Activated T-helper 1 cell treated with anti-CD3 and anti-CD28 coated beads, Interleukin-12 subunit alpha, Interleukin-12 subunit beta, Interleukin-2, Interleukin-4 antibody, amounts not matched to agents 30 ng/mL and 10 ng/mL and 1 ng/mL, durations not matched to agents 14 hours and 24 hours and 36 hours (primary cell): ENCODE measurements at regions not wholly inside any gene's neighbourhood (a gene's known extent, or its start where the extent isn't known, plus 50 kb on each side); places are given as distances from the start of the nearest gene placed in this dataset.

Source experiments
- DNase-seq: peaks from one replicate; pipeline ENCODE4 v3.0.0; 2021; ENCODE audit warnings: low spot score
- H3K27ac Mint-ChIP-seq: one replicate; pipeline ENCODE4 v1.8.0; 2021; ENCODE audit warnings: mild to moderate bottlenecking, mixed read lengths
- H3K27me3 Mint-ChIP-seq: one replicate; pipeline ENCODE4 v1.8.0; 2022; ENCODE audit warnings: mild to moderate bottlenecking, moderate library complexity, mixed read lengths; ENCODE audit not compliant: insufficient read depth
- H3K36me3 Mint-ChIP-seq: one replicate; pipeline ENCODE4 v1.8.0; 2021; ENCODE audit warnings: low read depth, mixed read lengths
- H3K4me1 Mint-ChIP-seq: one replicate; pipeline ENCODE4 v1.8.0; 2021; ENCODE audit warnings: low read depth, mixed read lengths
- H3K4me3 Mint-ChIP-seq: one replicate; pipeline ENCODE4 v1.8.0; 2021; ENCODE audit warnings: mild to moderate bottlenecking, moderate library complexity, mixed read lengths
- H3K9me3 Mint-ChIP-seq: one replicate; pipeline ENCODE4 v1.8.0; 2021; ENCODE audit warnings: mixed read lengths
- intact Hi-C: fragments of 100-400 bp; cut with micrococcal nuclease; formaldehyde crosslinking; loops from one replicate; pipeline ENCODE4 v1.15.1; 2024

DNA sequence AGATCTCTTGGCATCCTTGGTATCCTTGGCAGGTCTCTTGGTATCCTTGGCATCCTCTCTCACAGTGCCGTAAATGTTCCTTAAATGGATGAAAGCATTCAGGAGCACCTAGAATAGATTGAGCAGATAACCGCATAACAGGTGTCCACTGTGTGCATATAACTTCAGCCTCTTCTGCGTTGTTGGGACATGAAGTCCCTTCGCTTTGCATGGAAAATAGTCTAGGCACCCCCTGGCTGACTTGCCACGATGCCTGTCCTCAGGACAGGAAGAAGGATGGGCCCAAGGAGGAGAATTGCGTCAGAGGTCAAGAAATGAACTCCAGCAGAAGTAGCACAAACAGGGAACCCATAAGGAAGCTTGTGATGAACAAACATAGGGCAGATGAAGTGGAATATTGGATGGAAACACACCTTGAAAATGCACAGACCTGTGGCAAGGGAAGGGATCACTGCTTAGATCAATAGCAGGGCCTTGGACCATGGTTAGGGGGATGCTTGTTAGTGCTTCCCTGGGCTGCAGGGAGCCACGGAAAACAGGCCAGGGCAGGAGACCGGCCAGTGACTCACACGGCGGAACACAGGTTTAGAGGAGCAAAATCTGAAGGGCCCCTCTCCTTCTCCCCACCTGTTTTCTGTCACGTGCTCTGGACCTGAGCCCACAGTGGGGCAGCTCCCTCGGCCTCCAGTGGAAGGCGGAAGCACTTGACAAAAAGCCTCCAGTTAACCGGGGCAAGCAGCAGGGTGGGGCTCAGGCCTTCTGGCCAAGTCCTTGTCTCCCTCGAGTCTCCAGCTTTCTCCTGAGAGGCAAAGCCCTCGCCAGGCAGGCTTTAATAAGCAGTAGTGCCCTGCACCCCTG lies 99.2 kb upstream of the ASAP2 start:
- H3K9me3 Mint-ChIP-seq: no peaks in the 10 kb centered on the region
- H3K4me1 Mint-ChIP-seq: no peaks in the 10 kb centered on the region

DNA sequence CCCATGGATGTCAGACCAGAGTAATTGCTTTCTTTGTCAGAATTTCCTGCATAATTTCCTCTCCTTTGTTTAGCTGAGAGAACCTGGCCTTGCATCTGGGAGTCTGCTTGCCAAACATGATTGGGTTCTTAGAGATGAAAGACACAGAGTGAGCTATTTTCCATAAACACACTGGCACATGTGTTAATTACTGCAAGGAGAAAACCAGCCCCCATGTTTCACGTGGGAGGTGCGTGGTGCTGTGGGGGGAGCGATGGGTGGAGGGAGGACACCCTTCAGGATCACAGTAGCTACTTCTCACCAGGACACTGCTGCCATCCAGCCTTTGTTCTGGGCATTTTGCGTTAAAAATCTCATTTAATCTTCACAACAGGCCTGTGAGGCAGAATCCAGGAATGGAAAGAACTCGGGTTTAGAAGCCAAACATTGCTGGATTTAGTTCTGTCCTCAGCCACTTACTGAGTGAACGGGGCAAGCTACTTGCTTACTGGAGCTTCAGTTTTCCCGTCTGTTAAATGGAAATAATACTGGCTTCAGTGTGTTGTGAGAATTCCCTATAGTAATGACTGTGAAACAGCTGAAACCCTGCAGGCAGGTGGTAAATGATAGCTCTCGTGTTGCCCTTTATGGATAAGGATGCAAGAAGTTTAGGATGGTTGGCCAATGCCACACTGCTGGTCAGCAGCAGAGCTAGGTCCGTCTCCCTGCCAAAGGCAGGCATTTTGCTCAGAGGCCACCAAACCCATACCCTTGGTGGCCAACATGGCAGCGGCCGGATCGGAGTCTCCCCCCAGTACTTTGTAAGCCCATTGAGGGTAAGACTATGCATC lies 100.1 kb upstream of the ASAP2 start:
- Mint-ChIP-seq H3K9me3 (no peaks in the 10 kb centered on the region), H3K36me3 (no peaks in the 10 kb centered on the region), H3K4me1 (no peaks in the 10 kb centered on the region), H3K4me3 (no peak overlapping the region), H3K27me3 (peaks cover 4% of the 10 kb centered on the region), H3K27ac (no peak overlapping the region)
- intact Hi-C loops: no loop called here
- DNase-seq: no peak

More for the DNA sequence above, 99.2 kb upstream of the ASAP2 start:
- H3K36me3 Mint-ChIP-seq: no peaks in the 10 kb centered on the region
- no peak for DNase-seq
- peaks cover 4% of the 10 kb centered on the region for H3K27me3 Mint-ChIP-seq
- H3K4me3 Mint-ChIP-seq: no peak overlapping the region
- intact Hi-C loops: no loop called here
- no peak overlapping the region for H3K27ac Mint-ChIP-seq

DNA sequence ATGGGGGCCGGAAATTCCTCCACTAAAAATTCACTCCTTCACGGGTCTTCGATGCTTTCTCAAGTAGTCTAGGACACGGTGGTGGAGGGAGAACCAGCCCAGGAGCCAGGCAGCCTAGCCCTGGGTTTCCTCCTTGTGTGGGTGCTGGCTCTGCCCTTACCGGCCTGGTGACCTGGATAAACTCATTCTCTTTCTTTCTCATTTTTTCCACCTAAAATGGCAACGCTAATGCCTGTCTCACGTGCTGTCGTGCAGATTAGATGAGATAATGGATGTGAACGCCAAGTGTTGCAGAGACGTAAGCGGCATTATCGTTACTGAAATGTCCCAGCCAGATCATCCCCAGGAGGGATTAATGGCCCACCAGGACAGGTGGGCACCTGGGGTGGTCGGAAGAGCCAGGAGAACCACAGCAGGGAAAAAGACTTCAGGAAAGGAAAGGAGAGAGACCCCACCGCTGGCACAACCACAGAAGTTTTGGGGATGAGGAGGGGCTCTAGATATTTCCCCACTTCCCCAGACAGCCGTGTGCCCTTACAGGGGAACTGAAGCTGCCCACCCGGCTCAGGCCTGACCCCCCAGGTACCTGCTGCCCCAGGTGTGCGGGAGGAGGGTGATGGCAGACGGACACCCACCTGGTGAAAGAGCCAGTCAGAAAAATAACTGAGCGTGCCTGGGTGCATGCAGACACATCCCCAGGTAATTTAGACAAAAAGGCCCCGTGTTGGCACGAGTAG lies 100.8 kb upstream of the ASAP2 start:
- no peaks in the 10 kb centered on the region for H3K4me1 Mint-ChIP-seq
- no peaks in the 10 kb centered on the region for H3K9me3 Mint-ChIP-seq
- no peak overlapping the region for H3K27ac Mint-ChIP-seq
- intact Hi-C loops: no loop called here
- no peak overlapping the region for H3K4me3 Mint-ChIP-seq
- H3K27me3 Mint-ChIP-seq: peaks cover 5% of the 10 kb centered on the region
- no peak for DNase-seq
- no peaks in the 10 kb centered on the region for H3K36me3 Mint-ChIP-seq

DNA sequence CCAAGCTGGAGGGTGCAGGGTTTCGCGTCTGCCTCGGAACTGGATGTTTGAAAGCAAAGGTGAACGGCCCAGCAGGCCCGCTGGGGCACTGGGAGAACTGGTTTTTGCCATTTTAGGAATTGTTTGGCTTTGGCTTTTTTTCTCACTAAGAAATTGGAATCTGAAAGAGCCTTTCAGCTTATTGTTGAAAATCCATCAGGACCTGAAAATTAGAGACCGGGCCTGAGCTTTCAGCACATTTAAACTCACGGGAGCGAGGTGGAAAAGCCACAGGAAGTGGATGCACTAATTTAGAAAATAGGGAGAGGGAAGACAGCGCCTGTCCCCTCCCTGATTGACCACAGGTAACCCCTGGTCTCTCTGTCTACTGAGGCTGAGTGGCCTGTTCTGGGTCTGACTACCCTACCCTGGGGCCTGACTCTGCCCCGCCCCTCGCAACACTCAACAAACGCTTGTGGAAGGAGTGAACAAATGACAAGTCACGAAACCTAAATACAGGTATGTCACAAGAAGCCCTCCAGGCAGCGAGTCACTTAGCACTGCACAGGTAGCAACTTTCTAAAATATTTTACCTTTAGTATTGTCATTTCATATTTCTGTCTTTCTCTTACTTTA lies 100.3 kb upstream of the MBOAT2 start:
- Mint-ChIP-seq H3K4me1 (peaks cover 9% of the 10 kb centered on the region), H3K27ac (no peak overlapping the region), H3K27me3 (peaks cover 10% of the 10 kb centered on the region), H3K4me3 (no peak overlapping the region), H3K9me3 (no peaks in the 10 kb centered on the region), H3K36me3 (no peaks in the 10 kb centered on the region)
- no peak for DNase-seq
- intact Hi-C loops: no loop called here

DNA sequence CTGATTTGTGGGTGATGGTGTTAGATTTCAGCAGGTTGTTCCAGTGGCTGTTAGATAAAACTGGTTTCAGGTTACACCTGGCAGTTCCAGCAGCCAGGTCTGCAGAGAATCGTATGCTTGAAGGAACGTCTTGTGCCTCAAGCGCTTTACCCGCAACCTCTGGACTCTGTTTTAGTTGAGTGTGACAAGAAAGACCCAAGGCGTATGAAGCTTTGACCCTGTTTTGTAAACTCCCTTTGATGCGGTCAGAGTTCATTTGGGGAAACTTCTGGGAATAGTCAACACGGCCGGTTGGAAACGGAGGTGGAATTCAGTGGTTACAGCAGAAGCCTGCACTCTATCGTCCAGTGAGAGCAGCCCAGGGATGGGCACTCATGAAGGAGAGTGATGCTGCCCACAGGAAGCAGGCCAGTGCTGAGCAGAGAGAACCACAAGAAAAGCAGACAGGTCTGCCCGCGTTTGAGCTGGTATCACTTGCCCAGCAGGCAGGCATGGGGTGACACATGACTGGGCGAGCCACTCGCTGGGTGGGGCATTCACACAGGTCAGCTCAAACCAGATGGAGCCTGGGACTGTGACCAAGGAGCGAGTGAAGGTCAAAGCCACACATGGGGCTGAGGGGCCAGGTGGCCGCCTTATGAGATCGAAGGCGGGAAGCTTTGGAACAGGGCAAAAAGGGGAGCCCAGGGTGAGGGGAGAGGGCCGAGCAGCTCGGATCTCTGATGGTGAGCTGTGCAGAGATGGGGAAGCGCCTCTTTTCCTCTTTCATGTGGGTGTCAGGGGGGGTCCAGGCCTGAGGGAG lies 99.6 kb upstream of the MBOAT2 start:
- H3K36me3 Mint-ChIP-seq: no peaks in the 10 kb centered on the region
- peaks cover 10% of the 10 kb centered on the region for H3K4me1 Mint-ChIP-seq
- no peak for DNase-seq
- H3K27me3 Mint-ChIP-seq: peaks cover 10% of the 10 kb centered on the region
- intact Hi-C loops: no loop called here
- H3K9me3 Mint-ChIP-seq: no peaks in the 10 kb centered on the region
- no peak overlapping the region for H3K4me3 Mint-ChIP-seq
- no peak overlapping the region for H3K27ac Mint-ChIP-seq

DNA sequence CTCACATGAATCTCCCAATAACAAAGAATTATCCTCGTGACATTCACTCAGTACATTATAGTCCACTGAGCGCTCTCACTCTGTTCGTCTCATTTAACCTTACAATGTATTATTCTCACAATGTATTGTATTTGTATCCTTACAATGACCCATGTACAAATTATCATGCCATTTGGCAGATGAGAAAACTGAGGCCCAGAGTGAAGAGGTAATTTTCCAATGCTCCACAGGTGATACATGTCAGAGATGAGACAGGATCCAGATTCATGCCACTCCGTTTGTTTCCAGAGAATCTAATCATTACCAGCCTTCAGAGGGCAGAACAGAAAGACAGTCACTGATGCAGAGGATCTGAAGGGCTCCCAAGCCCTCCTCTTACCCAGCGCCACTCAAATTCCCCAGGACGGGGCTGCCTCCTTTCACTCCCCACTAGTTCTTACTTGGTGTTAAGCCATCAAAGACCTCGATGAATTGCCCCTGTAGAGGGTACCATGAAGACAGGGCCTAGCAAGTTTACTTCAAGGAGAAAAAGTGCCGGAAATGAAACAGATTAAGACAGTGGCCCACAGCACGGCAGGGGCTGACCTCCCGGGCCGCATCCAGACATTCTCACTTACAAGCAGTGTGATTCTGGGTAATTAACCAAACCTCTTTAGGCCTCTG lies 98.4 kb upstream of the MBOAT2 start:
- Mint-ChIP-seq H3K36me3 (no peaks in the 10 kb centered on the region), H3K27ac (no peak overlapping the region), H3K4me3 (no peak overlapping the region), H3K4me1 (peaks cover 10% of the 10 kb centered on the region), H3K27me3 (peaks cover 10% of the 10 kb centered on the region), H3K9me3 (no peaks in the 10 kb centered on the region)
- intact Hi-C loops: no loop called here
- DNase-seq: no peak

DNA sequence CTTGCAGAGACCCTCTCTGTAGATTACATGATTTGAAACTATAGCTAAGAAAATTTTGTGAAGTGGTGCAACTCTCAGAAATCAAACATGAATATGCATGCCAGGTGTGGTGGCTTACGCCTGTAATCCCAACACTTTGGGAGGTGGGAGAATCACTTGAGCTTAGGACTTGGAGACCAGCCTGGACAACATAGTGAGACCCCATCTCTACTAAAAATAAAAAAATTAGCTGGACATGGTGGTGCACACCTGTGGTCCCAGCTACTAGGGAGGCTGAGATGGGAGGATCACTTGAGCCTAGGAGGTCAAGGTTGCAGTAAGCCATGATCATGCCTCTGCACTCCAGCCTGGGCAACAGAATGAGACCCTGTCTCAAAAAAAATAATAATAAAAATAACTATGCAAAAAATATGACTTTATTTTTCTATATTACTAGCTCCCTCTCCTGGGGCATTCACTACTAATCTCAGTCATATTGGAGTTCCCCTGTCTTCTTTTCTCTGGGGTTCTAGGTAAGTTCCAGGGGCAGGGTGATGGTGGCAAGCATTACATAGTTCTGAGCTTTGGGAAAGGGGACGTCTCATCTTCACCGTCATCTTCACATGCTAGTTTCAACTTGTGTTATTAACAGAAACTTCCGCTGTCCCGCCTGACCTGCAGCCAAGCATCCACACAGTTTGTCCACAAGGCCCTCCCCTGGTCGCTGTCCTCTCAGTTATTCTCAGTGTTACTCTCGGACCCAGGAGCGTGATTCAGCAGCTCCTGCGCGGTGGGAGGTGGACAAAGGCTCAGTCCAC lies 96.8 kb upstream of the MBOAT2 start:
- Mint-ChIP-seq H3K27ac (no peak overlapping the region), H3K4me3 (no peak overlapping the region), H3K9me3 (no peaks in the 10 kb centered on the region), H3K27me3 (peaks cover 10% of the 10 kb centered on the region), H3K4me1 (peaks cover 10% of the 10 kb centered on the region), H3K36me3 (no peaks in the 10 kb centered on the region)
- DNase-seq: no peak
- intact Hi-C loops: no loop called here

DNA sequence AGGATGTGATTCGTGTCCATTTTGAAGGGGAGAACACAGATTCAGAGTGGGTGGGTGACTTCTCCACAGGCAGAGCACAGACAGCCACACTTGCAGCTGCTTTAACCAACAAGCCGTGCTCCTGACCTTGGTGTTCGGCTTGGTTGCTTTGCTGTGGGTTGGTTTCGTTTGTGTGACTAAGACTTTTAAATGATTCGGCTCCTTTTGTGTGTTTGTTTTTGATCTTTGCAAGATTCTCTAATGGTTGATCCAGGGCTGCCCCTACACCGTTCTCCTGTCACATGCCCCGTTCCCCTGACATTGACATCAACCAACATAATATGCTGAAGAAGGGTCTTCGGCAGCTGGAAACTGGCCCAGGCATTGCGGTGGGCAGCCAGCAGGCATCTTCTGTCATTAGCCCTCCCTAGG lies 95.9 kb upstream of the MBOAT2 start:
- Mint-ChIP-seq H3K9me3 (no peaks in the 10 kb centered on the region), H3K27me3 (peaks cover 10% of the 10 kb centered on the region), H3K27ac (no peak overlapping the region), H3K4me3 (no peak overlapping the region), H3K4me1 (peaks cover 10% of the 10 kb centered on the region), H3K36me3 (no peaks in the 10 kb centered on the region)
- intact Hi-C loops: no loop called here
- no peak for DNase-seq

DNA sequence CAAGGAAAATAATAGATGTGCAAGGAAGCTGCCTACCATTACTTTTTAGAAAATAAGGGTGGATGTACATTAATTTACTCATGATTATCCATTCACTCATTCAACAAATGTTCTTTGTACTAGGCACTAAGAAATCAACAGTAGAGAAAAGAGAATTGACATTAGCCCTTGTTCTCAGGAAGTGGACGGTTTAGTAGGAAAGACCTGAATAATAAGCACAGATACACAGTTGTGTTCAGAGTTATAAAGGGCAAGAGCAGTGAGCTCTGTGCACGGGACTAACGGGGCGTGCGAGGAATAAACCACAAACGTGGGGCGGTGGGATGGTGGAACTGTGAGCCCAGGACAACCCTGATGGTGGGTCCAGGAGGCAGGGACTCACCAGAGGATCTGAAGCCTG lies 94.4 kb upstream of the MBOAT2 start:
- no peak overlapping the region for H3K4me3 Mint-ChIP-seq
- H3K4me1 Mint-ChIP-seq: peaks cover 10% of the 10 kb centered on the region
- no peak overlapping the region for H3K27ac Mint-ChIP-seq
- DNase-seq: no peak
- no peaks in the 10 kb centered on the region for H3K9me3 Mint-ChIP-seq
- no peaks in the 10 kb centered on the region for H3K36me3 Mint-ChIP-seq
- H3K27me3 Mint-ChIP-seq: peaks cover 10% of the 10 kb centered on the region
- intact Hi-C loops: no loop called here

DNA sequence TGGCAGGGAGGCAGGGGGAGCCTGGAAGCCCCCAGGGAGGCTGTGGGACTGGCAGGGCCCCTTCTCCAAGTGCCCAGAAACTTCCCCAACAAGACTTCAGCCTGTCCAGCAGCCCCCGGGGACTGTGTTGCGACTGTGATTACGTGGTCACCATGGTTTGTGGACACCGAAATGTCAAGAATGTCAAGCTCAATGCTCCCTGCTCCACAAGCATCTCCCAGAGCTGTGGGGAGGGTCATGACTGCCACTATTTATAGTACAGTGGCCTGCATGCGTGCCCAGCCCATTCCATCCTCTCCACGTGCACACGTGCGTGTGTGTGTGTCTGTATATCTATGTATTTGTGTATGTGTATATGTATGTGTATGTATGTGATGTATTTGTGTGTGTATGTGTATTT lies 93.8 kb upstream of the MBOAT2 start:
- Mint-ChIP-seq H3K27me3 (peaks cover 13% of the 10 kb centered on the region), H3K4me3 (no peak overlapping the region), H3K27ac (no peak overlapping the region), H3K4me1 (peaks cover 10% of the 10 kb centered on the region), H3K36me3 (no peaks in the 10 kb centered on the region), H3K9me3 (no peaks in the 10 kb centered on the region)
- no peak for DNase-seq
- intact Hi-C loops: no loop called here

DNA sequence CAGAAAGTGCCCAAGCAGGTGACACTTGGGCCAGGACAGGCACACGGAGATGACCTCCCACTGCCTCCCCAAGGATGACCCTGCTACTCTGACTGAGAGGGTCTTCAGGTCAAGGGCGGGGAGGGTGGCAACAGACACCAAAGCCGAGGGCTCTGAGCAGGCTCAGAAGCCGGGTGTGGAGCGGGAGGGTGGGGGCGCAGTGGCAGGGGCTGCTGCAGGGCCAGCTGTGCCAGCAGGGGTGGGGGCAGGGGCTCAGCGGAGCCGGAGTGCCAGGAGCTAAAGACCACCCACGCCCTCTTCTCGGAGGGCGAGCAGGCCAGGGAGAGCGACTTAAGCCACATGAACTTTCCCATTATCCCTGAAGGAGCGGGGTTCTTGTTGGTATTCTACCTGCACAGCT lies 93.3 kb upstream of the MBOAT2 start:
- no peak for DNase-seq
- Mint-ChIP-seq H3K4me3 (no peak overlapping the region), H3K27ac (no peak overlapping the region), H3K4me1 (peaks cover 10% of the 10 kb centered on the region), H3K27me3 (peaks cover 14% of the 10 kb centered on the region), H3K36me3 (no peaks in the 10 kb centered on the region), H3K9me3 (no peaks in the 10 kb centered on the region)
- intact Hi-C loops: no loop called here
